ENCODE measurements at regions not wholly inside any gene's neighbourhood (a gene's known extent, or its start where the extent isn't known, plus 50 kb on each side); places are given as distances from the start of the nearest gene placed in this dataset.

DNA sequence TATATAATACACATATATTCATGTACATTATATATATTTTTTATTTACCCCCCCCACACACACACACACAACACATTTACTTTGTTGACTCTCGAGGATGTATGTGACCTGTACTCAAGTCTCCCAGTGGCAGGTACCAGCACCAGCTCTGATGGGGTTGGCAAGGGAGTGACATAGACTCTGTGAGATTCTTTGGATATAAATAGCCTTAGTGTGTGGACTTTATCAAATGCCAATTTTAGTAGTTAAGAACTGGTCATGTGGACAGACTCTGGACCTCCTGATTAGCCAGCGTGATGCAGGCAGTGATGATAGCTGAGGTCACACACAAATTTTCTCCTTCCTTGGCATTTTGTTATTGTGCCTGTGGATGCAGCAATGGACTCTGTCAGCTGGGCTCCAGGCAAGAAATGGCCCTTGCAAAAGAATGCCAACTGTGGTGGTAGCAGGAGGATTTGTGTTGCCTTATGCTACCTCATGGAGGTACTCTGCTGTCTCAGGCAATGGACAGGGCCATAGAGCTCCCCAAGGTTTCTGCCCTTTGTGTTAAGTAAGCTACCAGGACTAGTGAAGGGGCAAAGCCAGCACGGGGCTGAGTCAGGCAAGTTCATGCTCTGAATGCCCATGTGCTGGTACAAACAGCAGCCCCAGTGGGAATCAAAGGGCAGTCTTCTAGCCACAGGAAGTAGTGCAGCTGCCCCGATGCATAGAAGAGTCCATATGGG, 224.6 kb upstream of the ZWINT start:
- no peaks in the 10 kb centered on the region for H3K4me1 ChIP-seq (ENCODE audit: control insufficient read depth in 1 of 2, insufficient read depth in 2 of 2, low read length in 2 of 2)
- no peak overlapping the region for H3K4me3 ChIP-seq (ENCODE audit: low read depth in 1 of 2, low read length in 2 of 2)
- no peak overlapping the region for H3K27ac ChIP-seq (ENCODE audit: low read length)
- no peaks in the 10 kb centered on the region for H3K36me3 ChIP-seq (ENCODE audit: control insufficient read depth in 1 of 2, insufficient read depth in 2 of 2, low read length in 2 of 2)
- no peaks in the 10 kb centered on the region for H3K9me3 ChIP-seq (ENCODE audit: control insufficient read depth in 1 of 2, low read length in 2 of 2)
- no peaks in the 10 kb centered on the region for H3K27me3 ChIP-seq (ENCODE audit: low read depth, low read length)

DNA sequence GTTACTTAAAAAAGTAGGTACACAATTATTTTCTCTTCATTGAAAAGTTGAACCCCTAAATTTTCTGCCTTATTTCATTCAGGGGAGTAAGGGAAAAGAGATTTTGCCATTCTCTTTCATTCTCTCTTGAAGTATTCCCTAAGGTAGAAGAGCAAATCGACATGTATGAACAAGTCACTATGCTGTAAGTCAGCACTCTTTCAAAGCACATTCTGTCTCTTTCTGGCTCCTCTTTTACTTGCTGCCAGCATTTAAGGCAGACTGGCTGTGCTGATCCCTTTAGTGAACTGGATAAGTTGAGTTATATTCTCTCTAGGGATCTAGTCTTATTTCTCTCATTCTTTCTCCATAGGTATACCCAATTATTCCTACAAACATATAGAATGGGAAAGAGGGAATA, 222.3 kb upstream of the ZWINT start:
- H3K4me3 ChIP-seq (ENCODE audit: low read depth in 1 of 2, low read length in 2 of 2): no peak overlapping the region
- H3K9me3 ChIP-seq (ENCODE audit: control insufficient read depth in 1 of 2, low read length in 2 of 2): no peaks in the 10 kb centered on the region
- no peaks in the 10 kb centered on the region for H3K4me1 ChIP-seq (ENCODE audit: control insufficient read depth in 1 of 2, insufficient read depth in 2 of 2, low read length in 2 of 2)
- no peaks in the 10 kb centered on the region for H3K27me3 ChIP-seq (ENCODE audit: low read depth, low read length)
- H3K36me3 ChIP-seq (ENCODE audit: control insufficient read depth in 1 of 2, insufficient read depth in 2 of 2, low read length in 2 of 2): no peaks in the 10 kb centered on the region
- H3K27ac ChIP-seq (ENCODE audit: low read length): no peak overlapping the region

DNA sequence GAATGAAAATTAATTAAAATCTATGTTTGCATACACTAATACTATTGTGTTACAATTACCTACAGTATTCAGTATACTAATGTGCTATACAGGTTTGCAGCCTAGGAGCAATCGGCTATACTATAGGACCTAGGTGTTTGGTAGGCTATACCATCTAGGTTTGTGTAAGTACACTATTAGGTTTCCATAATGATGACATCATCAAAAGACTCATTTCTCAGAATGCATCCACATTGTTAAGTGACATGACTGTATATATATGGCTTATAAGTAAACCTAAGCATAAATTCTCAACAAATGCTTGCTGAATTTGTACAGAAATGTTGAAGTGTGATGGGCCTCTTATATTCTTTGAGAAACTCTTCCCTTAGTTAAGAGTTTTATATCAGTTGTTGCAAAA, 206.5 kb upstream of the ZWINT start:
- no peak overlapping the region for H3K27ac ChIP-seq (ENCODE audit: low read length)
- no peaks in the 10 kb centered on the region for H3K36me3 ChIP-seq (ENCODE audit: control insufficient read depth in 1 of 2, insufficient read depth in 2 of 2, low read length in 2 of 2)
- no peaks in the 10 kb centered on the region for H3K4me1 ChIP-seq (ENCODE audit: control insufficient read depth in 1 of 2, insufficient read depth in 2 of 2, low read length in 2 of 2)
- H3K9me3 ChIP-seq (ENCODE audit: control insufficient read depth in 1 of 2, low read length in 2 of 2): peaks cover 0 to 3% of the 10 kb centered on the region in 2 donors
- no peaks in the 10 kb centered on the region for H3K27me3 ChIP-seq (ENCODE audit: low read depth, low read length)
- H3K4me3 ChIP-seq (ENCODE audit: low read depth in 1 of 2, low read length in 2 of 2): no peak overlapping the region

DNA sequence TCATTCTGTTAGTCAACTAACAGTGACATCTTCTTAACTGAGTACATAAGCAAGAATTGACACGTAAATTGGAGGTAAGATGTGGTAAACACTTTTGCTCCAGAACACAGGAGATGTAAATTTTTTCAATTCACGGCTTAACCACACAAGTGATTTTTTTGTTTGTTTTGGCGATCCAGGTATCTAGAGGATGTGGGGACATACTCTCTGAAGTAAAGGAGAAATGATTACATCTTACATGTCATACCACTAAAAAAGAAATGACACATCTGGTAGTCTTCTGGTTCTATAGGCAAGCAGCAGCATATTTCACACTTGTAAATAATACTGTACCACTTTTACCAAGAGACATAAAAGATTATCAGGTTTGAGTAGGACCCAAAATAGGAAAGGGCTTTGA, 200.3 kb upstream of the ZWINT start:
- Histone ChIP-seq H3K27me3 (ENCODE audit: low read depth, low read length) (no peaks in the 10 kb centered on the region), H3K4me1 (ENCODE audit: control insufficient read depth in 1 of 2, insufficient read depth in 2 of 2, low read length in 2 of 2) (no peaks in the 10 kb centered on the region), H3K27ac (ENCODE audit: low read length) (no peak overlapping the region), H3K9me3 (ENCODE audit: control insufficient read depth in 1 of 2, low read length in 2 of 2) (no peaks in the 10 kb centered on the region), H3K4me3 (ENCODE audit: low read depth in 1 of 2, low read length in 2 of 2) (no peak overlapping the region), H3K36me3 (ENCODE audit: control insufficient read depth in 1 of 2, insufficient read depth in 2 of 2, low read length in 2 of 2) (no peaks in the 10 kb centered on the region)

DNA sequence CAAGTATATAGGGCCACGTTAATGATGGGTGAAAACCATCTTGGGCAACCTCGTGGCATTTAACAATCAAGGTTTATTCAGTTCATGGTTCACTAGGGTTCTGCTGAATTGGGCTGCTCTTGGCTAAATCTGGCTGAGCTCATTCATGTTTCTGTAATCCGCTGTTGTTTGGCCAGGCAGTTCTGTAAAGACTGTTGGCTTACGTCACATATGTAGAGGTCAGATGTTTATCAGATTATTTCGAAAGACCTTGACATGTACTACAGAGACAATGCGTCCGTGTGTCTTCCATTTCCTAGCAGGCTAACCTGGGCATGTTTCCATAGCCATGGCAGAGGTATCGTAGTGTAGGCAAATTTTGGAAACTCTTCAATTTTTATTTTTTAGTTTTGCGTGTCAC, 190.0 kb upstream of the ZWINT start:
- Histone ChIP-seq H3K4me3 (ENCODE audit: low read depth in 1 of 2, low read length in 2 of 2) (no peak overlapping the region), H3K4me1 (ENCODE audit: control insufficient read depth in 1 of 2, insufficient read depth in 2 of 2, low read length in 2 of 2) (no peaks in the 10 kb centered on the region), H3K27me3 (ENCODE audit: low read depth, low read length) (no peaks in the 10 kb centered on the region), H3K36me3 (ENCODE audit: control insufficient read depth in 1 of 2, insufficient read depth in 2 of 2, low read length in 2 of 2) (no peaks in the 10 kb centered on the region), H3K9me3 (ENCODE audit: control insufficient read depth in 1 of 2, low read length in 2 of 2) (no peaks in the 10 kb centered on the region), H3K27ac (ENCODE audit: low read length) (no peak overlapping the region)

DNA sequence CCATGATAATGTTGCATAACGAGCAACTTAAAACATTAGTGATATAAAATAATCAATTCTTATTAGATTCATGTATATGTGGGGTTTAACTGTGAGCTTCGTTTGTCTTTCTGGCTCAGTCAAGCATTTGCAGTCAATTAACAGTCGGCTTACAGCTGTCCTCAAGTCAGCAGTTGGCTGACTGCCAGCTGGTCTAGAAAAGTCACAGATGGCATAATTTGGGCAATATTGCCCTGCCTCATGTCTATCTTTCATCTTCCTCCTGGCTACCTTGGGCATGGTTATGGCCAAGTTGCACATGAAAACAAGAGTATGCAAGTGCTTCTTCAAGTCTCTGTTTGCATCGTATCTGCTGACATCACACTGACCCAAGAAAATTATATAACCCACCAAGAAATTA, 186.1 kb upstream of the ZWINT start:
- H3K9me3 ChIP-seq (ENCODE audit: control insufficient read depth in 1 of 2, low read length in 2 of 2): no peaks in the 10 kb centered on the region
- H3K36me3 ChIP-seq (ENCODE audit: control insufficient read depth in 1 of 2, insufficient read depth in 2 of 2, low read length in 2 of 2): no peaks in the 10 kb centered on the region
- no peaks in the 10 kb centered on the region for H3K4me1 ChIP-seq (ENCODE audit: control insufficient read depth in 1 of 2, insufficient read depth in 2 of 2, low read length in 2 of 2)
- H3K27me3 ChIP-seq (ENCODE audit: low read depth, low read length): no peaks in the 10 kb centered on the region
- no peak overlapping the region for H3K4me3 ChIP-seq (ENCODE audit: low read depth in 1 of 2, low read length in 2 of 2)
- no peak overlapping the region for H3K27ac ChIP-seq (ENCODE audit: low read length)

DNA sequence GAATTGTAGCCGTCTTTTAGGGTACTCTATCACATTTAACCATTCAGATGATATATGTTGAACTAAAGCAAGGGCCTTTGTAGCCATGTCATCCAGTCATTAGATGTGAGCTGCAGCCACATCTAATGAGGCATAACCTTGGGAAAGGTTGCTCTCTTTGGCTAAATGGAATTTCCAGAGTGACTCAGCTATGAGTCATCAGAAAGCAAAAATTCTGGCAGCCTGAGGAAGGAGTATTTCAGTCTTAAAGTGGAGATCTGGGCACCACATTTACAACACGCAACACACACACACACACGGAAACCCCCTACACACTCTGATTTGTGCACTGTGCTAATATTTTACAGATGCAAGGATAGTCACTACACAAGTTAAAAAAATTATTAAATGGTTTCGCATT, 176.9 kb upstream of the ZWINT start:
- Histone ChIP-seq H3K4me3 (ENCODE audit: low read depth in 1 of 2, low read length in 2 of 2) (no peak overlapping the region), H3K4me1 (ENCODE audit: control insufficient read depth in 1 of 2, insufficient read depth in 2 of 2, low read length in 2 of 2) (no peaks in the 10 kb centered on the region)

DNA sequence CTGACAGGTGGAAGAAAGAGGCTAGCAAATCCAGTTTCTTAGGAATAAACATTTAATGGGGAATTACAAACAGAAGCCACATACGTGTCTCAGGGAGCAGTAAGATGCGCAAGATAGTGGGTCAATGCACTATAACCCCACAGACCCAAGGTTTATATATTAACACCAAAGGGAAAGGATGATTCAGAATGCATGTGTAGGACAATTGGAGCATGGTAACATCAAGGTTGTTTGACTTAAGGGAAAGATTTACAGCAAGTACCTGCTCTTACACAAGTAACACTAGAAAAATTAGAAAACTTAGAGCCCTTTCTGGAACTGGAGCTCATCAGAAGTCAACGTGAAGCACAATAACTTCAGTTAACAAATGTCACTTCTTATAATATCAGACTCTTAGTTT, 161.1 kb upstream of the ZWINT start:
- Histone ChIP-seq H3K27me3 (ENCODE audit: low read depth, low read length) (no peaks in the 10 kb centered on the region), H3K4me3 (ENCODE audit: low read depth in 1 of 2, low read length in 2 of 2) (no peak overlapping the region), H3K9me3 (ENCODE audit: control insufficient read depth in 1 of 2, low read length in 2 of 2) (no peaks in the 10 kb centered on the region), H3K36me3 (ENCODE audit: control insufficient read depth in 1 of 2, insufficient read depth in 2 of 2, low read length in 2 of 2) (no peaks in the 10 kb centered on the region), H3K27ac (ENCODE audit: low read length) (no peak overlapping the region), H3K4me1 (ENCODE audit: control insufficient read depth in 1 of 2, insufficient read depth in 2 of 2, low read length in 2 of 2) (no peaks in the 10 kb centered on the region)

More for the DNA sequence above, 176.9 kb upstream of the ZWINT start:
- Histone ChIP-seq H3K27ac (ENCODE audit: low read length) (no peak overlapping the region), H3K9me3 (ENCODE audit: control insufficient read depth in 1 of 2, low read length in 2 of 2) (no peaks in the 10 kb centered on the region), H3K36me3 (ENCODE audit: control insufficient read depth in 1 of 2, insufficient read depth in 2 of 2, low read length in 2 of 2) (no peaks in the 10 kb centered on the region), H3K27me3 (ENCODE audit: low read depth, low read length) (no peaks in the 10 kb centered on the region)

DNA sequence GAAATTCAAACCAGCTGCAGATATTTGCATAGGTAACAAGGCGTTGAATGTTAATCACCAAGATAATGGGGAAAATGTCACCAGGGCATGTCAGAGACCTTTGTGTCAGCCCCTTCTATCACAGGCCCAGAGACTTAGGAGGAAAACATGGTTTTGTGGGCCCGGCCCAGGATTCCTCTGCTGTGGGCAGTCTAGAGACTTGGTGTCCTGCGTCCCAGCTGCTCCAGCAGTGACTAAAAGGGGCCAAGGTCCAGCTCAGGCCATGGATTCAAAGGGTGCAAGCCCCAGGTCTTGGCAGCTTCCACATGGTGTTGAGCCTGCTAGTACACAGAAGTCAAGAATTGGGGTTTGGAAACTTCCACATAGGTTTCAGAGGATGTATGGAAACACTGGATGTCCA, 147.5 kb upstream of the ZWINT start:
- no peaks in the 10 kb centered on the region for H3K9me3 ChIP-seq (ENCODE audit: control insufficient read depth in 1 of 2, low read length in 2 of 2)
- no peaks in the 10 kb centered on the region for H3K27me3 ChIP-seq (ENCODE audit: low read depth, low read length)
- H3K36me3 ChIP-seq (ENCODE audit: control insufficient read depth in 1 of 2, insufficient read depth in 2 of 2, low read length in 2 of 2): no peaks in the 10 kb centered on the region
- H3K27ac ChIP-seq (ENCODE audit: low read length): no peak overlapping the region
- no peaks in the 10 kb centered on the region for H3K4me1 ChIP-seq (ENCODE audit: control insufficient read depth in 1 of 2, insufficient read depth in 2 of 2, low read length in 2 of 2)
- H3K4me3 ChIP-seq (ENCODE audit: low read depth in 1 of 2, low read length in 2 of 2): no peak overlapping the region

DNA sequence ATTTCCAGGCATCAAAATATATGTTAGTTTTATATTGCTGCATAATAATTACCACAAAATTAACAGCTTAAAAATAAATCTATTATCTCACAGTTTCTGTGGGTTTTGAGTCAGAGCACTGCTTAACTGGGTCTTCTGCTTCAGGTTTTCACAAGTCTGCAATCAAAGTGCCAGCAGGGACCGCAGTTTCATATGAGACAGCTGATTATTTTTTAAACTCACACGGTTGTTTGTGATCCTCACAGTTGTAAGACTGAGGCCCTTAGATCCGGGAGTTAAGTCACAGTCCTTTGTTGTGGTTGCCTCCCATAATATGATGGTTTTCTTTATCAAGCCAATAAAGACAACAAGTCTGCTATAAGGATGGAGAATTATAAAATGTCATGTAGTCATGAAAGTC, 146.0 kb upstream of the ZWINT start:
- H3K27me3 ChIP-seq (ENCODE audit: low read depth, low read length): no peaks in the 10 kb centered on the region
- H3K27ac ChIP-seq (ENCODE audit: low read length): no peak overlapping the region
- no peaks in the 10 kb centered on the region for H3K36me3 ChIP-seq (ENCODE audit: control insufficient read depth in 1 of 2, insufficient read depth in 2 of 2, low read length in 2 of 2)
- no peak overlapping the region for H3K4me3 ChIP-seq (ENCODE audit: low read depth in 1 of 2, low read length in 2 of 2)
- H3K4me1 ChIP-seq (ENCODE audit: control insufficient read depth in 1 of 2, insufficient read depth in 2 of 2, low read length in 2 of 2): no peaks in the 10 kb centered on the region
- H3K9me3 ChIP-seq (ENCODE audit: control insufficient read depth in 1 of 2, low read length in 2 of 2): no peaks in the 10 kb centered on the region

DNA sequence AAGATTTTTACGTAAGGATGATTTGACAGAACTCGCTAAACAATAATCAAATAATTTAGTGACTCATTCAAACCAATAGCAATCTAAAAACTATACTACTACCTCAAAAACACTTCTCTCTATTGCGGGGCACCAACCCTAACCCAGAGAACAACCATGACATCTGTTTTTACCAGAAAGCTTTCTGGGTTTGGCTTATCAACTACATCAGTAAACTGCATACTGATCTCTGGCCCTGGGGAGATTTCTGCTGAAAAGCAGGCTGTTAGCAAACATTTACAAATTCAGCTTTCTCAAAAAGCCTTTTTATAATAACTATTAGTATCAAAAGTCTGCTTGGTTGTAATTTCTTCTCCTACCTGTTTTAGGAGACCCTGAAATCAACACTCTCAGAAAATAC, 144.5 kb upstream of the ZWINT start:
- no peaks in the 10 kb centered on the region for H3K4me1 ChIP-seq (ENCODE audit: control insufficient read depth in 1 of 2, insufficient read depth in 2 of 2, low read length in 2 of 2)
- no peak overlapping the region for H3K27ac ChIP-seq (ENCODE audit: low read length)
- H3K27me3 ChIP-seq (ENCODE audit: low read depth, low read length): no peaks in the 10 kb centered on the region
- no peaks in the 10 kb centered on the region for H3K9me3 ChIP-seq (ENCODE audit: control insufficient read depth in 1 of 2, low read length in 2 of 2)
- H3K4me3 ChIP-seq (ENCODE audit: low read depth in 1 of 2, low read length in 2 of 2): no peak overlapping the region
- no peaks in the 10 kb centered on the region for H3K36me3 ChIP-seq (ENCODE audit: control insufficient read depth in 1 of 2, insufficient read depth in 2 of 2, low read length in 2 of 2)

DNA sequence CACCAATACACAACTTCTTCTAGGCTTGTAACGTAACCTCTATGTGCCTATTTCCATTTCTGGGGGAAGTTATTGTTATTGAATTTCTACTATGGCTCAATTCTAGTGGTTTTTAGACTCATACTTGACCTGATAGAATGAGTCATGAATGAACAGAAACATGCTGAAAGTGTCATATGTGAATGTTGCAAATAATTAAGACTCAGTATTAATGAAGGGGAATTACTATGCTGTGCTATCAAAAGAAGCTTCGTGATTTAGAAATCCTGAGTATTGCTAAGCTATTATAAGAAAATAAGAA, 135.1 kb upstream of the ZWINT start:
- H3K4me3 ChIP-seq (ENCODE audit: low read depth in 1 of 2, low read length in 2 of 2): no peak overlapping the region
- no peak overlapping the region for H3K27ac ChIP-seq (ENCODE audit: low read length)
- no peaks in the 10 kb centered on the region for H3K4me1 ChIP-seq (ENCODE audit: control insufficient read depth in 1 of 2, insufficient read depth in 2 of 2, low read length in 2 of 2)
- H3K36me3 ChIP-seq (ENCODE audit: control insufficient read depth in 1 of 2, insufficient read depth in 2 of 2, low read length in 2 of 2): no peaks in the 10 kb centered on the region
- peaks cover 0 to 2% of the 10 kb centered on the region in 2 donors for H3K9me3 ChIP-seq (ENCODE audit: control insufficient read depth in 1 of 2, low read length in 2 of 2)
- H3K27me3 ChIP-seq (ENCODE audit: low read depth, low read length): no peaks in the 10 kb centered on the region
